B cell (primary cell): ENCODE measurements at regions not wholly inside any gene's neighbourhood (a gene's known extent, or its start where the extent isn't known, plus 50 kb on each side); places are given as distances from the start of the nearest gene placed in this dataset.

ENCODE experiments used
- ATAC-seq: fragments of 200-7000 bp; cut with Tn5 transposase; one replicate; pipeline ENCODE4 v1.10.0; 2021; ENCODE audit warnings: low read depth, mild to moderate bottlenecking, moderate number of reproducible peaks, moderate library complexity
- CTCF ChIA-PET: fragments of 350-600 bp; sonication (Branson Sonifier 250); formaldehyde crosslinking; loops from one replicate; lab custom pipeline; 2021; ENCODE audit warnings: antibody characterized with exemption, inconsistent platforms; lab: Charles Lee
- POLR2A ChIA-PET: fragments of 350-600 bp; sonication (Branson Sonifier 250); formaldehyde crosslinking; loops from one replicate; lab custom pipeline; 2021; ENCODE audit warnings: antibody characterized with exemption; lab: Charles Lee
- DNase-seq: peaks from one replicate; pipeline ENCODE4 v3.0.0; 2013
- H2AFZ ChIP-seq: 2 replicates; pipeline ENCODE4 v1.6.1; 2012; ENCODE audit warnings: mild to moderate bottlenecking, low read depth, low read length; ENCODE audit not compliant: insufficient read depth, poor library complexity, severe bottlenecking
- H3K27ac ChIP-seq, 2 donors: 1 replicate in 1 of 2; 2 replicates in 1 of 2; pipeline ENCODE4 v1.5.1; 2012 to 2013; ENCODE audit warnings: low read length in 2 of 2, mild to moderate bottlenecking in 2 of 2, moderate library complexity in 1 of 2
- H3K27me3 ChIP-seq, 4 experiments: fragments of 200-600 bp in 1 of 4; sonication (generic) in 1 of 4; replicated peaks in 1 of 4; 1 replicate in 2 of 4; 2 replicates in 2 of 4; pipeline versions ENCODE4 v1.6.1 to v1.7.0; 2013 to 2016; ENCODE audit warnings: low read length in 3 of 4, mild to moderate bottlenecking in 2 of 4, mixed read lengths in 1 of 4, moderate library complexity in 1 of 4; ENCODE audit not compliant: insufficient read depth in 4 of 4, control insufficient read depth in 3 of 4; ENCODE audit errors: control extremely low read depth in 1 of 4
- H3K36me3 ChIP-seq, 2 experiments: replicated peaks in 1 of 2; 1 replicate in 1 of 2; 2 replicates in 1 of 2; pipeline versions ENCODE4 v1.6.1 to v1.7.1; 2013; ENCODE audit warnings: low read length in 1 of 2; ENCODE audit not compliant: insufficient read depth in 2 of 2, control insufficient read depth in 1 of 2; ENCODE audit errors: control extremely low read depth in 1 of 2, extremely low read depth in 1 of 2
- H3K4me1 ChIP-seq, 2 donors: fragments of 200-600 bp in 1 of 2; sonication (generic) in 1 of 2; 1 replicate in 1 of 2; 2 replicates in 1 of 2; pipeline versions ENCODE4 v1.5.1 to v1.6.1; 2013 to 2017; ENCODE audit warnings: low read length in 2 of 2; ENCODE audit not compliant: control insufficient read depth in 2 of 2, insufficient read depth in 2 of 2
- H3K4me2 ChIP-seq: replicated peaks from 2 replicates; pipeline ENCODE3; 2012; ENCODE audit warnings: mild to moderate bottlenecking, low read depth, low read length; ENCODE audit not compliant: poor library complexity, severe bottlenecking
- H3K4me3 ChIP-seq, 5 experiments: fragments of 200-600 bp in 1 of 5; sonication (generic) in 1 of 5; 1 replicate in 3 of 5; 2 replicates in 2 of 5; pipeline versions ENCODE4 v1.5.1 to v1.7.0; 2011 to 2016; ENCODE audit warnings: low read length in 4 of 5, mild to moderate bottlenecking in 4 of 5, low read depth in 2 of 5, control low read depth in 1 of 5, moderate library complexity in 1 of 5; ENCODE audit not compliant: insufficient read depth in 1 of 5; ENCODE audit errors: control extremely low read depth in 1 of 5, extremely low read depth in 1 of 5
- H3K79me2 ChIP-seq: fragments of 200-600 bp; sonication (generic); one replicate; pipeline ENCODE4 v1.6.0; 2016; ENCODE audit warnings: low read length; ENCODE audit not compliant: control insufficient read depth, insufficient read depth
- H3K9ac ChIP-seq: fragments of 200-600 bp; sonication (generic); 2 replicates; pipeline ENCODE4 v1.6.1; 2017; ENCODE audit warnings: mild to moderate bottlenecking, low read length, moderate library complexity
- H3K9me3 ChIP-seq, 3 donors: one replicate each; pipeline versions ENCODE4 v1.6.1 to v1.7.1; 2013; ENCODE audit warnings: low read length in 2 of 3; ENCODE audit not compliant: control insufficient read depth in 2 of 3, insufficient read depth in 1 of 3; ENCODE audit errors: control extremely low read depth in 1 of 3
- H4K20me1 ChIP-seq: 2 replicates; pipeline ENCODE4 v1.6.0; 2012; ENCODE audit warnings: mild to moderate bottlenecking, low read length; ENCODE audit not compliant: insufficient read depth, control insufficient read depth, poor library complexity, severe bottlenecking
- H3K27ac Mint-ChIP-seq: one replicate; pipeline ENCODE4 v1.8.0; 2021; ENCODE audit warnings: mixed read lengths
- H3K27me3 Mint-ChIP-seq: one replicate; pipeline ENCODE4 v1.8.0; 2021; ENCODE audit warnings: mixed read lengths
- H3K4me1 Mint-ChIP-seq: one replicate; pipeline ENCODE4 v1.8.0; 2021; ENCODE audit warnings: mixed read lengths
- H3K4me3 Mint-ChIP-seq: one replicate; pipeline ENCODE4 v1.8.0; 2021; ENCODE audit warnings: mixed read lengths
- H3K9me3 Mint-ChIP-seq: one replicate; pipeline ENCODE4 v1.8.0; 2022; ENCODE audit warnings: mixed read lengths; ENCODE audit not compliant: insufficient read depth
- EZH2 ChIP-seq: IDR thresholded peaks from 2 replicates; pipeline ENCODE4 v1.6.1; 2012; ENCODE audit warnings: borderline replicate concordance, low read depth, mild to moderate bottlenecking, moderate library complexity, low read length; ENCODE audit not compliant: insufficient read depth, poor library complexity, severe bottlenecking
- WGBS: methylation state at CpG from one replicate; pipeline ENCODE4 v1.1.5; 2013; ENCODE audit warnings: missing lambda C conversion rate; ENCODE audit not compliant: insufficient coverage; 5-methylcytosine and 5-hydroxymethylcytosine counted together
- intact Hi-C: fragments of 100-400 bp; cut with micrococcal nuclease; formaldehyde crosslinking; loops from one replicate; pipeline ENCODE4 v1.10.0; 2022
- TF ChIP-seq, protein P1 (sequence below): fragments of 200-600 bp; IDR thresholded peaks from one replicate; pipeline ENCODE4 v1.8.0; 2022; ENCODE audit warnings: antibody characterized with exemption, mild to moderate bottlenecking

DNA sequence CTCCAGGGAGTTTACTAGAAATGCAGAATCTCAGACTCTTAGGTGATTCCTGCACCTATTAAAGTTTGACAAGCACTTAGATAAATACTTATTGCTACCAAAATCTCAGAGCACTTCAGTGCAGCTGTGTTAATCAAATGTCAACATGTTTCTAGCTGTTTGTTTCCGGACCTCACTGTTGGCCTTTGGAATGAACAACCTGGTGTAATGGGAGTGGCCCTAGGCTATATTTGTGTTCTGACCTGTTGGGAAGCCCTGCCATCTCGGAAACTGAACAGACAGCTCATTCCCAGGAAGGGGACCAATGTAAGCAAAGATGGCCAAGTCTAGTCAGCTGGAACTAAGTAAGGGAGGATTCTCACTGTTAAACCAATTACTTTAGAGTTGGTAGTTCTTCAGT is 145.0 kb upstream of the SLC28A3 start:
- Mint-ChIP-seq H3K9me3 (no peaks in the 10 kb centered on the region), H3K4me1 (no peaks in the 10 kb centered on the region), H3K27me3 (peaks cover 10% of the 10 kb centered on the region), H3K27ac (no peak overlapping the region), H3K4me3 (no peak overlapping the region)
- H3K9ac ChIP-seq: no peak overlapping the region
- ChIA-PET CTCF (no interaction called here), POLR2A (no interaction called here)
- H3K4me3 ChIP-seq: no peak overlapping the region
- H3K4me2 ChIP-seq: no peak overlapping the region
- H4K20me1 ChIP-seq: no peaks in the 10 kb centered on the region
- H2AFZ ChIP-seq: no peak overlapping the region
- H3K27me3 ChIP-seq: no peaks in the 10 kb centered on the region
- no peak overlapping the region for H3K27ac ChIP-seq
- H3K79me2 ChIP-seq: no peaks in the 10 kb centered on the region
- DNase-seq (no peak), ATAC-seq (no peak)
- TF ChIP-seq, protein P1, sequence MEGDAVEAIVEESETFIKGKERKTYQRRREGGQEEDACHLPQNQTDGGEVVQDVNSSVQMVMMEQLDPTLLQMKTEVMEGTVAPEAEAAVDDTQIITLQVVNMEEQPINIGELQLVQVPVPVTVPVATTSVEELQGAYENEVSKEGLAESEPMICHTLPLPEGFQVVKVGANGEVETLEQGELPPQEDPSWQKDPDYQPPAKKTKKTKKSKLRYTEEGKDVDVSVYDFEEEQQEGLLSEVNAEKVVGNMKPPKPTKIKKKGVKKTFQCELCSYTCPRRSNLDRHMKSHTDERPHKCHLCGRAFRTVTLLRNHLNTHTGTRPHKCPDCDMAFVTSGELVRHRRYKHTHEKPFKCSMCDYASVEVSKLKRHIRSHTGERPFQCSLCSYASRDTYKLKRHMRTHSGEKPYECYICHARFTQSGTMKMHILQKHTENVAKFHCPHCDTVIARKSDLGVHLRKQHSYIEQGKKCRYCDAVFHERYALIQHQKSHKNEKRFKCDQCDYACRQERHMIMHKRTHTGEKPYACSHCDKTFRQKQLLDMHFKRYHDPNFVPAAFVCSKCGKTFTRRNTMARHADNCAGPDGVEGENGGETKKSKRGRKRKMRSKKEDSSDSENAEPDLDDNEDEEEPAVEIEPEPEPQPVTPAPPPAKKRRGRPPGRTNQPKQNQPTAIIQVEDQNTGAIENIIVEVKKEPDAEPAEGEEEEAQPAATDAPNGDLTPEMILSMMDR: no peak
- TF ChIP-seq EZH2: no peak
- 79% methylated on average over 2 of the region's 2 CpGs for WGBS
- intact Hi-C loops: no loop called here
- H3K4me1 ChIP-seq: no peaks in the 10 kb centered on the region
- H3K36me3 ChIP-seq: no peaks in the 10 kb centered on the region
- no peaks in the 10 kb centered on the region for H3K9me3 ChIP-seq

- no peaks in the 10 kb centered on the region for H3K4me1 Mint-ChIP-seq
- ChIA-PET CTCF (no interaction called here), POLR2A (no interaction called here)
- no peak overlapping the region for H3K9ac ChIP-seq
- intact Hi-C loops: no loop called here
- H3K27me3 Mint-ChIP-seq: peaks cover 10% of the 10 kb centered on the region
- no peaks in the 10 kb centered on the region for H3K27me3 ChIP-seq
- no peak overlapping the region for H3K27ac ChIP-seq
- H3K9me3 ChIP-seq: no peaks in the 10 kb centered on the region
- no peak overlapping the region for H2AFZ ChIP-seq
- no peak overlapping the region for H3K4me3 ChIP-seq
- ATAC-seq (no peak), DNase-seq (no peak)
- no peaks in the 10 kb centered on the region for H3K79me2 ChIP-seq
- no peak overlapping the region for H3K27ac Mint-ChIP-seq
- H3K4me3 Mint-ChIP-seq: no peak overlapping the region
- H4K20me1 ChIP-seq: no peaks in the 10 kb centered on the region
- H3K4me1 ChIP-seq: no peaks in the 10 kb centered on the region
- no peaks in the 10 kb centered on the region for H3K36me3 ChIP-seq
- WGBS: no CpG with 5 or more reads among the region's 1 CpG
- TF ChIP-seq, protein P1: no peak
- no peak for TF ChIP-seq EZH2
- no peaks in the 10 kb centered on the region for H3K9me3 Mint-ChIP-seq
- H3K4me2 ChIP-seq: no peak overlapping the region
These were observed 146.1 kb upstream of the SLC28A3 start for GRCh38 chr9:84486663-84487062.
